ENCODE measurements at regions not wholly inside any gene's neighbourhood (a gene's known extent, or its start where the extent isn't known, plus 50 kb on each side); places are given as distances from the start of the nearest gene placed in this dataset.

DNA sequence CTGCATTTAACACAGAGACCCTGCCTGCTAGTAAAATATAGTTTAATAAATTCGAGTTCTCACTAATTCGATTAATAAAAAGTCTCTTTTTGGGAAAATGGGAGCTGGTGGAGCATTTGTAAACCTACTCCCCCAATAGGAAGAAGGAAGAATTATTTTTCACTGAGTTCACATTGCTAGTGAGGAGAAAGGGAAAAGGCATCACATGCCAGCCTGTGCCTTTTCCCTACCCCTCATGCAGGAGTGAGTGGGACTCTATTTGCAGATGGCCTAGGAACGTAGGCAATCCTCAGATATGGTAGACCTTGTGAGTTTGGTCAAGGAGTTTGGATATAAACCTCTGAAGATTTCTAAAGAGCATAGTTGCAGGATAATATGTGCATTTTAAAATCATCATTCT is 218.4 kb upstream of the TRIB2 start:
- TF ChIP-seq POLR2A (IDR thresholded peaks at IDR 0.05; ENCODE audit: low read depth, low read length) (no peak), POLR2AphosphoS5 (IDR thresholded peaks at IDR 0.05; ENCODE audit: low read depth, low read length) (no peak), TAF1 (IDR thresholded peaks at IDR 0.05; ENCODE audit: borderline replicate concordance, low read depth, low read length) (no peak)
